Mucosa of descending colon (tissue), 3 donors: ENCODE measurements at regions not wholly inside any gene's neighbourhood (a gene's known extent, or its start where the extent isn't known, plus 50 kb on each side); places are given as distances from the start of the nearest gene placed in this dataset.

ENCODE experiments used
- ATAC-seq: fragments of 200-7000 bp; cut with Tn5 transposase; one replicate; pipeline ENCODE4 v1.9.1; 2020; ENCODE audit warnings: mild to moderate bottlenecking, moderate library complexity
- DNase-seq, 3 donors: peaks; one replicate each; pipeline ENCODE4 v3.0.0-alpha.2; 2020
- H3K36me3 ChIP-seq: fragments of 200-600 bp; one replicate; pipeline ENCODE4 v1.8.0; 2021; ENCODE audit warnings: low read depth, mild to moderate bottlenecking
- H3K4me1 ChIP-seq: fragments of 200-600 bp; one replicate; pipeline ENCODE4 v1.8.0; 2021; ENCODE audit warnings: low read depth, mild to moderate bottlenecking
- H3K4me3 ChIP-seq: fragments of 200-600 bp; one replicate; pipeline ENCODE4 v1.8.0; 2021; ENCODE audit warnings: mild to moderate bottlenecking
- H3K9me3 ChIP-seq: fragments of 200-600 bp; one replicate; pipeline ENCODE4 v1.8.0; 2021; ENCODE audit warnings: mild to moderate bottlenecking
- CTCF ChIP-seq: fragments of 200-600 bp; IDR thresholded peaks from one replicate; pipeline ENCODE4 v1.8.0; 2022; ENCODE audit warnings: antibody characterized with exemption, mild to moderate bottlenecking
- intact Hi-C, 2 donors: fragments of 100-400 bp; cut with DNase I in 1 of 2; cut with micrococcal nuclease in 1 of 2; formaldehyde crosslinking; loops; one replicate each; pipeline versions ENCODE4 v1.11.0 to v1.11.1; 2022; cut with DNase I, micrococcal nuclease
- donor health status: DM: no; HTN: no; CAD: no; lungs with moderate emphysema.
- donor health status: DM: no; HTN: no; CAD: no.
- donor health status: DM: no; HTN: yes; CAD: no.

GRCh38 chr12:114981036-114981435, 297.1 kb upstream of the TBX3 start:
- Histone ChIP-seq H3K9me3 (no peaks in the 10 kb centered on the region), H3K4me1 (no peaks in the 10 kb centered on the region), H3K36me3 (no peaks in the 10 kb centered on the region), H3K4me3 (no peak overlapping the region)
- no peak for DNase-seq
- intact Hi-C loops = no loop called here
- TF ChIP-seq CTCF = no peak
- ATAC-seq = no peak

- no peak for DNase-seq
- Histone ChIP-seq H3K4me3 (no peak overlapping the region), H3K4me1 (no peaks in the 10 kb centered on the region), H3K9me3 (no peaks in the 10 kb centered on the region), H3K36me3 (no peaks in the 10 kb centered on the region)
- intact Hi-C loops = no loop called here
- ATAC-seq = no peak
- no peak for TF ChIP-seq CTCF
These were observed 293.0 kb upstream of the TBX3 start for GRCh38 chr12:114976959-114977358.

- H3K9me3 ChIP-seq = no peaks in the 10 kb centered on the region
- ATAC-seq (no peak), DNase-seq (no peak)
- TF ChIP-seq CTCF = no peak
- no peaks in the 10 kb centered on the region for H3K36me3 ChIP-seq
- intact Hi-C loops = no loop called here
- no peaks in the 10 kb centered on the region for H3K4me1 ChIP-seq
- no peak overlapping the region for H3K4me3 ChIP-seq
These were observed 292.4 kb upstream of the TBX3 start for GRCh38 chr12:114976372-114976771.

GRCh38 chr12:114975640-114976310, 291.8 kb upstream of the TBX3 start:
- no peaks in the 10 kb centered on the region for H3K36me3 ChIP-seq
- peak in 1 of 3 donors; percentile 10 for DNase-seq
- no peak overlapping the region for H3K4me3 ChIP-seq
- no peaks in the 10 kb centered on the region for H3K4me1 ChIP-seq
- intact Hi-C loops = no loop called here
- no peaks in the 10 kb centered on the region for H3K9me3 ChIP-seq
- no peak for ATAC-seq
- no peak for TF ChIP-seq CTCF

- intact Hi-C loops = no loop called here
- no peaks in the 10 kb centered on the region for H3K4me1 ChIP-seq
- DNase-seq = no peak
These were observed 291.1 kb upstream of the TBX3 start for GRCh38 chr12:114974826-114975639.

More at GRCh38 chr12:114974826-114975639, 291.1 kb upstream of the TBX3 start:
- no peak for TF ChIP-seq CTCF
- Histone ChIP-seq H3K9me3 (no peaks in the 10 kb centered on the region), H3K4me3 (no peak overlapping the region), H3K36me3 (no peaks in the 10 kb centered on the region)
- ATAC-seq = no peak
